ENCODE measurements at regions not wholly inside any gene's neighbourhood (a gene's known extent, or its start where the extent isn't known, plus 50 kb on each side); places are given as distances from the start of the nearest gene placed in this dataset.

DNA sequence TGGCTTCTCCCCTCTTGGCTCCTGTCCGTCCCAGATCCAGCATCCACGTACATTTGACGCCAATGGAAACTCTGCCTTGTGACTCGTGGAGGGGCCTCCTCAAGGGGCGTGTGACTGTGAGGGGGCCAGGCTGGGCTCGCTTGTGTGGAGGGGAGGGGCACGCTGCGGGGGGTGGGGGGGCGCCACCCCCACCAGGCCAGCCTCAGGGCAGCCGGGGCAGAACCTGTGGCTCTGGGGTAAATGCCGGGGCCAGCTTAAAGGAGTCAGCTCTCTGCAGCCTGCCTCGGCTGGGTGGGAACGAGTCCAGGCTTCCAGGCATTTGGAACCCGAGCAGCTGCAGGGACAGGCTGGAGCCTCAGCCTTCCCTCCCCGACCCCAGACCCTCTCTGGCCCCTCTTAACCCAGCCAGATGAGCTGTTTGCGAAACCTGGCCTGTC is 94.1 kb downstream of the SIK1 start:
- no peak for DNase-seq (ENCODE audit: low spot score)

DNA sequence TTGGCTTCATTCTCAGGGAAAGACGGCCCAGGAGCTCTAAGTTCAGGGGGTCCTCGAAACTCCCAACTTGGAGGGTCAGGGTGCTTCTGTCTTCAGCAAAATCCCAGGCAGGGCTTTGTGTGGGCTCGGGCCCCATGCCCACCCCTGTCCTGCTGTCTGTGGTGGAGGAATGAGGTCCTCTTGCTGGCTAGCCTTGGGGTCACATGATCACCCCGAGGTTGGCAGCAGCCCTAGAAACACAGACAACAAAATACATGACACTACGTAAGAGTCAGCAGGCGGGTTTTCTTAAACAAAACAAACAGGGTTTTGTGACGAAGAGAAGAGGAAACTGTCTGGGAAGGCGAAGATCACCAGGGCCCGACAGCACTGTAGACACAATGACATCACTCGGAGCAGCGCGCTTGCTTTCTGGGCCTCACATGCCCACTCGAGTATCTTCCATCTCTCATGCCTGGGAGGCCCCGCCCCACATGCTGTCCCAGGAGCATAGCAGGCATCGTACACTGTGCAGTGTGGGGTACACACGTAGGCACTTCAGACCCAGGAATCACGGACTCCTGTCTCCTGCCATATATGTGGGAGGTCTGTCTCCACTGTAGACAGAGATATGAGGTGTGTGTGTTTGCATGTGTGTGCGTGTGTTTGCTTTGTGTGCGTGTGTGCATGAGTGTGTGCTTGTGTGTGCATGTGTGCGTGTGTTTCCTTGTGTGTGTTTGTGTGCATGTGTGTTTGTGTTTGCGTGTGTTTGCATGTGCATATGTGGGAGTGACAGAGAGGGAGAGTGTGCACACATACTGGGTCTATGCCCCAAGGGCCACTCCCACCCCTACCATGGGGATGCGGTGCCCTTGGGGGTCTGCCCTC is 94.7 kb downstream of the SIK1 start:
- peak; percentile 24 for DNase-seq (ENCODE audit: low spot score)

- DNase-seq (ENCODE audit: low spot score): no peak
These were observed 95.6 kb downstream of the SIK1 start for GRCh38 chr21:43331111-43331961.

- DNase-seq (ENCODE audit: low spot score): no peak
These were observed 96.5 kb downstream of the SIK1 start for GRCh38 chr21:43330306-43330881.

DNA sequence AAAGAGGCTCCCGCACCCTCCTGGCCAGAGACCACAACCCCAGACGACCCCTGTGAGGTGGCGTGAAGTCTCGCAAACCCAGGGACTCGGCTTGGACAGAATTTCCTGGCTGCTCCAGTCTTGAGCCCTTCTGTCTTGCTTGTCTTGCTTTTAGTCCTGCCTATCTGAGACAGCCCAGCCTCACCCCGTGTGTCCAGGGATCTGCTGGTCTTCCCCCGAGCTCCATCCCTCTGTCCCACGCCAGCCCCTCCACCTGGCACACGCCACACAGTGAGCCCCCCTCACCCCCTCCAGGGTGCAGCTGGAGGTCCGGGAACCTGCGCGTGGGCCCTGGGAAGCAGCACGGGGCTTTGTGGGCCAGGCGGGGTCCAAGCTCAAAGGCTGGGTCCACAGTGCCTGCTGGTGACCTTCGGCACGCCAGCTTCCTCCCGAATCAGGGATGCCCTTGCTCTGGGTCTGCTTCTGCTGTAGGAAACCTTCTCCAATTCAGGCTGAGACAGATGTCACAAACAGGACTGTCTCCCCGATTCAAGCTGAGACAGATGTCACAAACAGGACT is 97.1 kb downstream of the SIK1 start:
- no peak for DNase-seq (ENCODE audit: low spot score)

DNA sequence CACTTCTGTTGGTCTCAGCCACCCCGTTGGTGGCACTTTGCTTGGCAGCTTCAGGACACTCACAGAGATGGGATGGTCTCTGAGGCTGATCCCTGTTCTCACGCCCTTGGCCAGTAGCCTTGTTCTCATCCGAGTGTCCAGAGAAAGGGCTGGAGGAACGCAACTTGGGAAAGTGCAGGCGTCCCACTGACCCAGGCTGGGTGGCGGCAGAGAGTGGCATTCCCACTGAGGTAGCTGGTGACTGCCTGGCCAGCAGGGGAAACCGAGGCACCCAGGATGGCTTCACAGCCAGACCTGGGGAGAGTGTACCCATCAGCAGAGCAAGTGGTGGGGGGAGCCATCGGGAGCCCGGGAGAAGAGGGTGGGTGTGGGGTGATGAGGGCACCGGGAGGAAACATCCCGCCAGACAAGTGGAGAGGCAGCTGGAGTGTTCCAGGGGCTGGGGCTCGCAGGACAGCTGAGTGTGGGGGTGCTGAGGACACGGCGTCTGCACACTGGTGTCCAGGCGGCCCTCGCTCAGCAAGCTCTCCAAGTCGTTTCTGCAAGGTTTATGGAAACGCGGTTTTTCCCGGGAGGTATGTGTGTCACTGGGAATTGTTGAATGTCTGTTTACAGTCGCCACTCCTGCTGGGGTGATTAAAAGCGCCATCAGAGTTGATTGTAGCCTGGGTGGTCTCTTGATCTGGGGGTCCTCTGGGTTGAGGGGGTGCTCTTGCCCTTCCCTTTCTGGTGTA is 97.8 kb downstream of the SIK1 start:
- DNase-seq (ENCODE audit: low spot score): no peak

DNA sequence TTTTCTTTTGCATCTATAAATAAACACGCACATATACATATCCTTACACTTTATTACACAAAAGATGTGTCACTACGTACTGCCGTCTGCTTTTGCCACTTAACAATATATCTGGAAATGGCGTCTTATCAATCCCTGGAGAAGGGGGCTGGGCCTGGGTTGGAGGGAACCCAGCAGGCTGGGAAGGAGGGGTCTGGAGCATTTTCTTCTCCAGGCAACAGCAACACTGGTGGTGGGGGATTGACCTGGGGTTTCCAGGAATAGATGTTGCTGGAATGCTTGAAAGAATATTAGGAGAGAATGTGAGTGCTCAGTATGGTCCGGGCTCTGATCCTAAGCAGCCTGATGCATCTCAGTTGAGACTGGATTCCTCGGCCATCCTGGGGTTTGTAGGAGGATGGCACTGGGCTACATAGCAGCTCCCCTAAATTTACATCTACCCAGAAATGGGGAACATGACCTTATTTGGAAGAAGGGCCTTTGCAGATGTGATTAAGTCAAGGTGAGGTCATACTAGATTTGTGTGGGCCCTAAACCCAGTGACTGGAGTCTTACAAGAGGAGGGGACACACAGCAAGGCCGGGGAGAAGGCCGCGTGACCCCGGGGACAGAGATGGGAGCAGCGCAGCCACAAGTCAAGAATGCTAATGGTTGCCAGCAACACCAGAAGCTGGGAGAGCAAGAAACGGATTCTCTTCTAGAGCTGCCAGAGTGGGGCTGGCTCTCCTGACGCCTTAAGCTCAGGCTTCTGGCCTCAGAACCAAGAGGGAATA is 98.6 kb downstream of the SIK1 start:
- DNase-seq (ENCODE audit: low spot score): no peak

DNA sequence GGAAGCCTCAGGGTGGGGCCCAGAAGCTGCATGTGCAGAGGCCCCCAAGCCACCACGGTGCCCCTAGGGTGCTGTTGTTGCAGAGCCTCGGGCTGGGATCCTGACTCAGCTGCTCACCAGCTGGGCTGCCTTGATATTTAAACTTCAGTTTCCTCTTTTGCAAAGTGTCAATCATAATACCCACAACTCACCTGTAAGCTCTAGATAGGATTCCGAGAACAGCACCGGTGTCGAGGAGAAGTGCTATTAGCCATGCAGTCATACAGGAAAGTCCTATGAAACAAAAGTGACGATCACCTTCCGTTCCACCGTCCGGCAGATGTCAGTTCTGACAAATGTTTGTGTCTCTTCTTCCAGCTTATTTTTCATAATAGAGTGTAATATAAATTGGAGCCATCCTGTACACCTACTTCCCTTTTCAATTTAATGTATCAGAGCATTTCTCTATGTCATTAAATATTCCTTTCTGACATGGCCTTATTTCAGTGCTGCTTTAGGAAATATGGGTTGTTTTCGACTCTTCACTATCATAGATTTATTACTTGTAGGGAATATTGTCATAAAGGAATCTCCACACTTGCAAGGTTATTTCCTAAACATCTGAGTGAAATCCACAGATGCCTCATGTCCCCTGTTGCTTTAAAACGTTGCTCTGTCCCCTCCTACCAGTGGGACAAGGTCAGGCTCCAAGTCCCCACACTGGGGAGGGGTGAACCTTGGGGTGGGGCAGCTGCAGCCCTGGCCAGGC is 100.8 kb downstream of the SIK1 start:
- no peak for DNase-seq (ENCODE audit: low spot score)

- DNase-seq (ENCODE audit: low spot score): no peak
These were observed 101.9 kb downstream of the SIK1 start for GRCh38 chr21:43325036-43325435.

DNA sequence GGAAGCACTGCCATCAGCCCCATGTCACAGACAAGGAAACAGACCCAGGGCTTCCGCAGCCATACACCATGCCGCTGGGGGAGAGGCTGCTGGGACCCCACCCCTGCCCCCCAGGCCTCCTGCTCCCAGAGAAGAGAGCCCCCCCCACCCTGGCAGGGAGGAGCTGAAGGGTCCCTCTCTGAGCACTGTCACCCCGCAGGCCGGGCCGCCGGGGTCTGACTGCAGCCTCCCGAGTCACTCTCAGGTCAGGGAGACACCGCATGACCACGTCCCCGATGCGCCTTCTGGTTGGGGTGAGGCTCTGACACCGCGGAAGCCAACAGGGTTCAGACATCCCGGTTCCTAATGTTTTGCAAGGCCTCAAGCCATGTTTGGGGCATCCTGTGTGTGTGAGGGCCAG is 102.3 kb downstream of the SIK1 start:
- DNase-seq (ENCODE audit: low spot score): no peak

GRCh38 chr21:43323244-43324005 is 103.5 kb downstream of the SIK1 start:
- no peak for DNase-seq (ENCODE audit: low spot score)

DNA sequence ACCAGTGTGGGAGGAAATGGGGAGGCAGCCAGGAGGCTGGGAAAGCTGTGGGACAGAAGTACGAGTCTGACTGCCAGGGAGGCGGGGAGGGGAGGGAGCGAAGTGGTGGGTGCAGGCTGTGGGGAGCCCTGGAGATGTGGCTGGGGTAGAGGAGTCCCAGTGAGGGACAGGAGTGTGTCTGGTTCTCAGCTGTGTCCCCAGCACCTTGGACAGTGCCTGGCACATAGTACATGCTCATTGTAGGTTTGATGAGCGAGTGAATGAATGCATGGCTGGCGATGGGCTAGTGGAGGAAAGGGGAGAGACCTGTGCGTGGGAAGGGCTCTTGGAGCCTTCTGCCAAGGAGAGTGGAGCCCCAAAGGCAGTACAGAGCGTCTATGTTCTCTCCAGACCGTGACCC is 104.1 kb downstream of the SIK1 start:
- DNase-seq (ENCODE audit: low spot score): no peak

GRCh38 chr21:43322311-43322710 is 104.6 kb downstream of the SIK1 start:
- DNase-seq (ENCODE audit: low spot score): no peak

DNA sequence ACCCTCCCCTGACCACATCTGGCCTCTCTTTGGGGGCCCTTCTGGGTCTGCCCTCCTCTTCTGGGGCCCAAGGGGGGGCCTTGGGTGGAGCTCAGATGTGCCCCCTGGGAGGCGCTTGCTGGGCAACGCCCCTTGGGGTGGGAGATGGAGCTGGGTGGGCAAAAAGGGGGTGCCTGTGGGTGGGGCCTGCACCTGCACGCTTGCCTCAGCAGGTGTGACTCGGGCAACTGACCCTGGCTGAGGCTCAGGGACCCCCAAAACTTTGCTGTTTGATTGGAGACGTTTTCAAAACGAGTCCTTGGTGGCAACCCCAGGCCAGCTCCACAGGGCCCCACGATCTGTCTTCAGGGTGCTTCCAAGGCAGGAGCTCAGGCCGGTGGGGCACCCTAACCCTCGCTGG is 105.3 kb downstream of the SIK1 start:
- no peak for DNase-seq (ENCODE audit: low spot score)

GRCh38 chr21:43321111-43321510 is 105.8 kb downstream of the SIK1 start:
- no peak for DNase-seq (ENCODE audit: low spot score)

- DNase-seq (ENCODE audit: low spot score): no peak
These were observed 106.4 kb downstream of the SIK1 start for GRCh38 chr21:43320526-43320925.

GRCh38 chr21:43318841-43319781 is 107.8 kb downstream of the SIK1 start:
- DNase-seq (ENCODE audit: low spot score): peak; percentile 85

DNA sequence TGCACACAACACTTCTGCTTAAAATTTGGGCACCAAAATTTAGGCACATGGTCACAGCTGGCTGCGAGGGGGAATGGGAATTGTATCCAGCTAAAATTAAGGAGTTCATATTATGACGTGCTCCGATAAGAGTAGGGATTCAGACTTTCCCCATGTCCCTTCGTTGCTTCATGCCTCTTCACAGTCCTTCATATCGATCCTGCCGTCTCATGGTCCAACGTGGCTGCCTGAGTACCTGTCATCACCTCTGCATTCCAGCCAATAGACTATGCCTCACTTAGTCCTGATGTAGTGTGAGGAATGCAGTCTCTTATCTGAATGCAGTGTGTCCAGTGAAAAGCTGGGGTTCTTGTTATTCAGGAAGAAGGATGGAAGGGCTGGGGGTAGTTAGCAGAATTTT is 108.6 kb downstream of the SIK1 start:
- no peak for DNase-seq (ENCODE audit: low spot score)
